ENCODE measurements at regions not wholly inside any gene's neighbourhood (a gene's known extent, or its start where the extent isn't known, plus 50 kb on each side); places are given as distances from the start of the nearest gene placed in this dataset.

- TF ChIP-seq RAD21 (IDR thresholded peaks at IDR 0.05; ENCODE audit: low read depth): no peak
- TF ChIP-seq EGR1 (IDR thresholded peaks at IDR 0.05): no peak
- no peak for TF ChIP-seq MAX (IDR thresholded peaks at IDR 0.05)
- TF ChIP-seq REST (IDR thresholded peaks at IDR 0.05; ENCODE audit: low read depth): no peak
- no peak for TF ChIP-seq EP300 (IDR thresholded peaks at IDR 0.05; ENCODE audit: borderline replicate concordance)
- no peak for TF ChIP-seq USF1 (IDR thresholded peaks at IDR 0.05)
- TF ChIP-seq CEBPB (IDR thresholded peaks at IDR 0.05): no peak
- no peak for TF ChIP-seq ZBTB7A (IDR thresholded peaks at IDR 0.05; ENCODE audit: low read depth)
- TF ChIP-seq FOXM1 (IDR thresholded peaks at IDR 0.05; ENCODE audit: borderline replicate concordance, low read depth): no peak
- no peak for TF ChIP-seq YY1 (IDR thresholded peaks at IDR 0.05; ENCODE audit: low read depth)
- no peak for TF ChIP-seq TEAD4 (IDR thresholded peaks at IDR 0.05)
- TF ChIP-seq NFIC (IDR thresholded peaks at IDR 0.05): no peak
- TF ChIP-seq CREB1 (IDR thresholded peaks at IDR 0.05; ENCODE audit: low read depth): no peak
- no peak for TF ChIP-seq TAF1 (IDR thresholded peaks at IDR 0.05; ENCODE audit: low read depth)
- no peak for TF ChIP-seq TCF12 (IDR thresholded peaks at IDR 0.05; ENCODE audit: low read depth)
These were observed 298.0 kb upstream of the NRP1 start for GRCh38 chr10:33632432-33632831.

- TF ChIP-seq EP300 (IDR thresholded peaks at IDR 0.05; ENCODE audit: borderline replicate concordance) (no peak), NFIC (IDR thresholded peaks at IDR 0.05) (no peak), TAF1 (IDR thresholded peaks at IDR 0.05; ENCODE audit: low read depth) (no peak), EGR1 (IDR thresholded peaks at IDR 0.05) (no peak), CREB1 (IDR thresholded peaks at IDR 0.05; ENCODE audit: low read depth) (no peak), FOXM1 (IDR thresholded peaks at IDR 0.05; ENCODE audit: borderline replicate concordance, low read depth) (no peak), RAD21 (IDR thresholded peaks at IDR 0.05; ENCODE audit: low read depth) (no peak), ZBTB7A (IDR thresholded peaks at IDR 0.05; ENCODE audit: low read depth) (no peak), MAX (IDR thresholded peaks at IDR 0.05) (no peak), TEAD4 (IDR thresholded peaks at IDR 0.05) (no peak), TCF12 (IDR thresholded peaks at IDR 0.05; ENCODE audit: low read depth) (no peak), CEBPB (IDR thresholded peaks at IDR 0.05) (no peak), REST (IDR thresholded peaks at IDR 0.05; ENCODE audit: low read depth) (no peak), USF1 (IDR thresholded peaks at IDR 0.05) (no peak)
These were observed 297.5 kb upstream of the NRP1 start for GRCh38 chr10:33631991-33632390.

GRCh38 chr10:33630761-33631160 is 296.3 kb upstream of the NRP1 start:
- TF ChIP-seq YY1 (IDR thresholded peaks at IDR 0.05; ENCODE audit: low read depth) (no peak), TCF12 (IDR thresholded peaks at IDR 0.05; ENCODE audit: low read depth) (no peak), USF1 (IDR thresholded peaks at IDR 0.05) (no peak), NFIC (IDR thresholded peaks at IDR 0.05) (no peak), CREB1 (IDR thresholded peaks at IDR 0.05; ENCODE audit: low read depth) (no peak), REST (IDR thresholded peaks at IDR 0.05; ENCODE audit: low read depth) (no peak), RAD21 (IDR thresholded peaks at IDR 0.05; ENCODE audit: low read depth) (no peak), FOXM1 (IDR thresholded peaks at IDR 0.05; ENCODE audit: borderline replicate concordance, low read depth) (no peak), EGR1 (IDR thresholded peaks at IDR 0.05) (no peak), EP300 (IDR thresholded peaks at IDR 0.05; ENCODE audit: borderline replicate concordance) (no peak), TEAD4 (IDR thresholded peaks at IDR 0.05) (no peak), CEBPB (IDR thresholded peaks at IDR 0.05) (no peak), TAF1 (IDR thresholded peaks at IDR 0.05; ENCODE audit: low read depth) (no peak), ZBTB7A (IDR thresholded peaks at IDR 0.05; ENCODE audit: low read depth) (no peak), MAX (IDR thresholded peaks at IDR 0.05) (no peak)
